ENCODE measurements at regions not wholly inside any gene's neighbourhood (a gene's known extent, or its start where the extent isn't known, plus 50 kb on each side); places are given as distances from the start of the nearest gene placed in this dataset.
A peak's percentile ranks its signal among the peaks of the same experiment; 100 is the strongest.

GRCh38 chr2:58357521-58357920 lies 116.4 kb upstream of the FANCL start:
- Histone ChIP-seq H3K79me2 (ENCODE audit: low read length) (no peaks in the 10 kb centered on the region), H3K4me1 (ENCODE audit: low read length) (no peaks in the 10 kb centered on the region)
- TF ChIP-seq EZH2phosphoT487 (IDR thresholded peaks at IDR 0.05; ENCODE audit: low read length) (no peak), EZH2 (optimal IDR thresholded peaks at IDR 0.05; ENCODE audit: low read depth, low read length) (no peak)

GRCh38 chr2:58354230-58354629 lies 113.1 kb upstream of the FANCL start:
- Histone ChIP-seq H2AFZ (ENCODE audit: low read length) (no peak overlapping the region), H3K27ac (ENCODE audit: low read length) (no peak overlapping the region), H3F3A (ENCODE audit: insufficient read depth, low read length) (peaks cover 8% of the 10 kb centered on the region), H3K4me3 (ENCODE audit: low read length) (no peak overlapping the region), H3K27me3 (replicated peaks; ENCODE audit: insufficient read depth, low read length) (peaks cover 12% of the 10 kb centered on the region; the same call in 1 of the 2 replicates), H3K9me3 (replicated peaks; ENCODE audit: insufficient read depth, low read length) (no peaks in the 10 kb centered on the region), H3K9me2 (replicated peaks; ENCODE audit: insufficient read depth, low read length) (no peaks in the 10 kb centered on the region), H3K36me3 (replicated peaks; ENCODE audit: insufficient read depth, low read length) (no peaks in the 10 kb centered on the region), H3K79me2 (ENCODE audit: low read length) (no peaks in the 10 kb centered on the region), H3K4me1 (ENCODE audit: low read length) (peaks cover 15% of the 10 kb centered on the region), H4K20me1 (ENCODE audit: insufficient read depth, low read length) (no peaks in the 10 kb centered on the region), H3K9ac (ENCODE audit: low read length) (no peak overlapping the region), H3K4me2 (ENCODE audit: low read depth, low read length) (no peak overlapping the region)
- no peak for TF ChIP-seq EZH2phosphoT487 (IDR thresholded peaks at IDR 0.05; ENCODE audit: low read length)
- no peak for TF ChIP-seq EZH2 (optimal IDR thresholded peaks at IDR 0.05; ENCODE audit: low read depth, low read length)
- TF ChIP-seq CTCF (IDR thresholded peaks at IDR 0.05; ENCODE audit: low read length) = no peak
- DNase-seq = no peak

More at GRCh38 chr2:58357521-58357920, 116.4 kb upstream of the FANCL start:
- H3K27ac ChIP-seq (ENCODE audit: low read length) = no peak overlapping the region
- peaks cover under 1% of the 10 kb centered on the region; the same call in 1 of the 2 replicates for H3K27me3 ChIP-seq (replicated peaks; ENCODE audit: insufficient read depth, low read length)
- DNase-seq = no peak
- no peak overlapping the region for H3K9ac ChIP-seq (ENCODE audit: low read length)
- H2AFZ ChIP-seq (ENCODE audit: low read length) = no peak overlapping the region
- H3K9me2 ChIP-seq (replicated peaks; ENCODE audit: insufficient read depth, low read length) = no peaks in the 10 kb centered on the region
- no peak overlapping the region for H3K4me3 ChIP-seq (ENCODE audit: low read length)
- no peak overlapping the region for H3K4me2 ChIP-seq (ENCODE audit: low read depth, low read length)
- no peaks in the 10 kb centered on the region for H3K36me3 ChIP-seq (replicated peaks; ENCODE audit: insufficient read depth, low read length)
- H4K20me1 ChIP-seq (ENCODE audit: insufficient read depth, low read length) = no peaks in the 10 kb centered on the region
- no peaks in the 10 kb centered on the region for H3F3A ChIP-seq (ENCODE audit: insufficient read depth, low read length)
- no peaks in the 10 kb centered on the region for H3K9me3 ChIP-seq (replicated peaks; ENCODE audit: insufficient read depth, low read length)

- Histone ChIP-seq H3F3A (ENCODE audit: insufficient read depth, low read length) (peaks cover 8% of the 10 kb centered on the region), H3K9me2 (replicated peaks; ENCODE audit: insufficient read depth, low read length) (no peaks in the 10 kb centered on the region), H2AFZ (ENCODE audit: low read length) (no peak overlapping the region), H3K36me3 (replicated peaks; ENCODE audit: insufficient read depth, low read length) (no peaks in the 10 kb centered on the region), H4K20me1 (ENCODE audit: insufficient read depth, low read length) (no peaks in the 10 kb centered on the region), H3K9ac (ENCODE audit: low read length) (no peak overlapping the region), H3K79me2 (ENCODE audit: low read length) (no peaks in the 10 kb centered on the region), H3K4me3 (ENCODE audit: low read length) (no peak overlapping the region), H3K9me3 (replicated peaks; ENCODE audit: insufficient read depth, low read length) (no peaks in the 10 kb centered on the region), H3K4me1 (ENCODE audit: low read length) (peaks cover 15% of the 10 kb centered on the region), H3K27ac (ENCODE audit: low read length) (no peak overlapping the region), H3K27me3 (replicated peaks; ENCODE audit: insufficient read depth, low read length) (peaks cover 12% of the 10 kb centered on the region; the same call in 1 of the 2 replicates), H3K4me2 (ENCODE audit: low read depth, low read length) (peak overlapping the region; percentile 44; the same call in 1 of the 2 replicates)
- TF ChIP-seq CTCF (IDR thresholded peaks at IDR 0.05; ENCODE audit: low read length) (no peak), EZH2 (optimal IDR thresholded peaks at IDR 0.05; ENCODE audit: low read depth, low read length) (no peak), EZH2phosphoT487 (IDR thresholded peaks at IDR 0.05; ENCODE audit: low read length) (no peak)
- DNase-seq = peak; percentile 89
Observed at GRCh38 chr2:58350484-58350883, 109.4 kb upstream of the FANCL start.

- peaks cover 15% of the 10 kb centered on the region for H3K4me1 ChIP-seq (ENCODE audit: low read length)
- peaks cover 12% of the 10 kb centered on the region; the same call in 1 of the 2 replicates for H3K27me3 ChIP-seq (replicated peaks; ENCODE audit: insufficient read depth, low read length)
- no peak for DNase-seq
- H3K9me2 ChIP-seq (replicated peaks; ENCODE audit: insufficient read depth, low read length) = no peaks in the 10 kb centered on the region
- no peaks in the 10 kb centered on the region for H3K79me2 ChIP-seq (ENCODE audit: low read length)
- H3K36me3 ChIP-seq (replicated peaks; ENCODE audit: insufficient read depth, low read length) = no peaks in the 10 kb centered on the region
- H3K4me2 ChIP-seq (ENCODE audit: low read depth, low read length) = no peak overlapping the region
- no peaks in the 10 kb centered on the region for H3K9me3 ChIP-seq (replicated peaks; ENCODE audit: insufficient read depth, low read length)
- no peak overlapping the region for H3K27ac ChIP-seq (ENCODE audit: low read length)
- TF ChIP-seq CTCF (IDR thresholded peaks at IDR 0.05; ENCODE audit: low read length) (no peak), EZH2 (optimal IDR thresholded peaks at IDR 0.05; ENCODE audit: low read depth, low read length) (no peak), EZH2phosphoT487 (IDR thresholded peaks at IDR 0.05; ENCODE audit: low read length) (no peak)
- H3K4me3 ChIP-seq (ENCODE audit: low read length) = no peak overlapping the region
- H3K9ac ChIP-seq (ENCODE audit: low read length) = no peak overlapping the region
- no peak overlapping the region for H2AFZ ChIP-seq (ENCODE audit: low read length)
- no peaks in the 10 kb centered on the region for H4K20me1 ChIP-seq (ENCODE audit: insufficient read depth, low read length)
- peaks cover 8% of the 10 kb centered on the region for H3F3A ChIP-seq (ENCODE audit: insufficient read depth, low read length)
Observed at GRCh38 chr2:58347810-58348209, 106.7 kb upstream of the FANCL start.

Measured in MM.1S (cell line).